DMS153 treated with DMSO at 0.1 percent for 48 hours (cell line): ENCODE measurements at regions not wholly inside any gene's neighbourhood (a gene's known extent, or its start where the extent isn't known, plus 50 kb on each side); places are given as distances from the start of the nearest gene placed in this dataset.

Source experiments
- DNase-seq: peaks from one replicate; lab custom pipeline; 2025; ENCODE audit not compliant: unreplicated experiment; lab: John Stamatoyannopoulos, UW

DNA sequence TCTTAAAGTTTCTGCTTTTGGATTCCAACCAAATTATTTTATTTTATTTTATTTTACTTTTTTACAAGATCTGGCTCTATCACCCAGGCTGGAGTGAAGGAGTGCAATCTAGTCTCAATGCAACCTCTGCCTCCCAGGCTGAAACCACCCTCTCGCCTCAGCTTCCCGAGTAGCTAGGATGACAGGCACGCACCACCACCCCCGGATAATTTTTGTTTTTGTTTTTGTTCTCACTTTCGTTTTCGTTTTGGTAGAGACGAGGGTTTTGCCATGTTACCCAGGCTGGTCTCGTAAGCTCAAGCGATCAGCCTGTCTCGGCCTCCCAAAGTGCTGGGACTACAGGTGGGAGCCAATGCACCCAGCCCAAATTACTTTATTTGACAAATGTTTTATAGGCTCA is 219.8 kb downstream of the ETS1 start:
- DNase-seq = no peak

DNA sequence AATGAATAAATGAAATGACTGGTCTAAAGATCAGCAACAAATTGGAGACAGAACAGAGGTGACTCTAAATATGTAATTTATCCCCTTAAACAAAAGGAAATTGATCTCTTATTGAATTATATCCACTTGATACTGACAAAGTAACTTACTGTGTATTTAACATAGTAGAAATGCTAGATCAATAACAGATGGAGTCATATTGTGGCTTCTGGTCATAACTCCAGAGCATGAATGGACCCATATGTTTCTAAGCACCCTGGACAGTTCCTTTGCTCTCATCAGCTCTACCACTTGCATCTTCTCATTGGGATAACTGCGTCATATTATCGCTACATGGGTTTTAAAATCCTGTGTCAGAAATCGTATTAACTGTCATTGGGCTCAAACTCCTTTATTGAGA is 222.3 kb downstream of the ETS1 start:
- no peak for DNase-seq

DNA sequence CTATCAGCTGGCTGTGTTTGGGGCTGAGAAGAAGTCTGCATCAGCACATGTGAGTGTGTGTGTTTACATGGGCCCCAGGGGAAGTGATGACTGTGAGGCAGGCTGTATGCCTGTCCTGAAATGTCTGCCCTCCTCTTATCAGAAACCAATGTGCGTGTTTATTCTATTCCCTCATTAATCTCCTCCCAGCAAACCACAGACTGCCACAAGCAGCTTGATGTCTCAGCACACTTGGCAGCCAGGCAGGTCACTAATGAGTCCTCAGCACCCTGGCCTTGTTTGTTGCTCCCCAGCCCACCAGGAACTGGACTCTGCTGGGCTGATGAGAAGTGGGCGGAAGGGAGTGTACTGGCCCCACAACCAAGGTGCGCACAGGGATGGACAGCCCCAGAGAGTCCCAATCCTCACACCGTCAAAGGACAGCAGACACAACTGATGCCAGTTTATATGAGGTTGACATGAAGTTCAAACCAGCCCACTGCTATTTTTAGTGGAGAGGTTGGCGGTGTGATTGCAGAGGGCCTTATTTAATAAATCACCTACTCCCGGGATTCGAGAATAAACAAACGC is 225.8 kb downstream of the ETS1 start:
- peak; percentile 94 for DNase-seq

DNA sequence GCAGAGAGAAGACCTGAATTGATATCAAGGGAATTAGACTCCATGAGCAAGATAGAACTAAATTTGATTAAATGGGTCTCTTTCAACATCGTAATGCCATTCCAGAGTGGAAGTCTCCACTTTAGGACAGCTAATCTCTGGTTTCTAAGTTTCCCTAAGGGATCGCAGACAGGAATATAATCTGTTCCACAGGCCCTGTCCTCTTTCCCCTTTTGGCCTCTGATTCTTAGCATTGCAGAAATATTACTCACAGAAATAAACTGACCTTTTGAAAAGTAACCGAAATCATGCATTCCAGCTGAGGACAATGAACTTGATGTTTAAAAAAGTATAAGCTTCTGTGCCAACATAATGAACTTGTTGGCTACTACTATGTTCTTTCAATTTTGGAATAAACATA is 227.8 kb downstream of the ETS1 start:
- DNase-seq = no peak

DNA sequence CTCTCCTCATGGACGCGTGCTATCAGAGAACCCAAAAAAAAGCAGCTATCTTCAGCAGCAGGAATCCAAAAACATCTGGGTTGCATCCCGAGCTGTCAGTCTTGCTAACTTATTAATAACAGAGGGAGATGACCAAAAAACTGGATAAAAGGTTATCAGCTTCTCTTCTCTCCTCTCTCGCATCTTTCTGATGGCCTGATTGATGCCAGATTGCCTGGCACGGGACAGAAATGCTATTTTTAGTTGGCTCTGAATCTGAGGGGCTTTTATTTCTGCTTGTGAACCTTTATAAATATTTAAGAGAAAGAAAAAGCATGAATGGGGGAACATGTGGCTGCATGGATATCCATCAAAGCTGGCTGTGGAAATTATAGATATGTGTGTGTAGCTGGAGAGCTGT is 230.3 kb downstream of the ETS1 start:
- no peak for DNase-seq

DNA sequence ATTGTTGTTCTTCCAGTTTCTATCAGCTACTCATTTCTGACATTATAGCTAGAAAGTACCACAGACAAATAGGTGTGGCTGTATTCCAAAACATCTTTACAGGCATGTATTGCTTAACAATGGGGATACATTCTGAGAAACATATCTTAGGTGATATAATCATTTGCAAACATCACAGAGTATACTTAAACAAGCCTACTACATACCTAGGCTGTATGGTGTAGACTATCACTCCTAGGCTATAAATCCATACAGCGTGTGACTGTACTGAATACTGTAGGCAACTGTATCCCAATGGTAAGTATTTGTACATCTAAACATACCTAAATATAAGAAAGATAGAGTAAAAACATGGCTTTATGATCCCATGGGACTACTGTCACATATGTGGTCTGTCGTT is 231.8 kb downstream of the ETS1 start:
- no peak for DNase-seq

DNA sequence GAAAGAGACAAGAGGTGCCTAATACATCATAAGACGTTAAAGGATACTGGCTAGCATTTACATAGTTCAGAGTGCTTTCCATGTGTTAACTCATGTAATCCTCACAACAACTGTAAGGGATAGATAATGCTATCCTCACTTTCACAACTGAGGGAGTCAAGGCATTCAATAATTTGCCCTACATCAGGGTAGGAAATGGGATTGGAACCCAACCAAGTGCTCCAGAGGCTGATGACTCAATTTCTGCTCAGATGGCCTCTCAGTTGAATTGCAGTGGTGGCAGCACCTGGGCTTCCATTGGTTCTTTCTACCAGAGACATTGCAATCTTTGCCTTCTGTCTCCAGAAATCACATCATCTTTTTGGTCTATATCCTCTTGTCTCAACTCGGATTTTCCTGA is 232.9 kb downstream of the ETS1 start:
- no peak for DNase-seq

DNA sequence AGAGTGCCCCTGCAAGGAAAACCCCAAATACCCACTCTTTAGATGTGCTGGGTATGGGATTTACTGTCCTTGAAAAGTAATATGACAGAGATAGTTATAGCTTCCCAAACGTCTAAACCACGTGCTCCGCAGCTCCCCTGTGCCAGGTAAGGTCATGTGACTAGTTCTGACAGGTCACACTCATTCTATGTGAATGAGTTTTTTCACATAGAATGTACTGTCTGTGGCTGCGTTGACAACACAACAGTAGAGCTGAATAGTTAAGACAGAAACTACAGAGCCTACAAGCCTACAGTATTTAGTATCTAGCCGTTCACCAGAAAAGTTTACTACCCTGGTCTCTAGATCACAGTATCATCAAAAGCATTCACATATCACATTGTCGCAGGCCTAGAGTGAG is 236.2 kb downstream of the ETS1 start:
- no peak for DNase-seq

DNA sequence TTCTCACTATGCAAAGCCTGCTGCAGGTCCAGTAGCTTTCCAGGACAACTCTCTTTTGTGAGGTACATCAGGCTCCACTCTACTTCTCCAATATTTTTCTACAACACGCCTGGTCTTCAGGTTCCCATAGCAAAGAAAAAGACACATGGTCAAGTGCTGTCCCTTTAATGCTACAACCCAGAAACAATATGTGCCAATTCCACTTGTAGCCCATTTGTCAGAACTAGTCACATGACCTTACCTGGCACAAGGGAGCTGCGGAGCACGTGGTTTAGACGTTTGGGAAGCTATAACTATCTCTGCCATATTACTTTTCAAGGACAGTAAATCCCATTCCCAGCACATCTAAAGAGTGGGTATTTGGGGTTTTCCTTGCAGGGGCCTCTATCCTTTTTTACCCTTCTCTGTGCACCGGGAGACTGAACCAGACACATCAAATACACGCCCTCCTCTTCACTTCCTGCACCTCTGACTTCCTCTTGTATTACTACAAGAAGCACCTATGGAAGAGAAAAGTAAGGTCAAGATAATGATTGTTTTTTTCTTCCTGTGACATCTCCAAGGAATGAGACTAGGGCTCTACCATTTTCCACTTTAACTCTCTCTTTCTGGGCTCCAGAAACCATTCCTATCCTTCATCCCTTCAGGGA is 237.6 kb downstream of the ETS1 start:
- DNase-seq = no peak

DNA sequence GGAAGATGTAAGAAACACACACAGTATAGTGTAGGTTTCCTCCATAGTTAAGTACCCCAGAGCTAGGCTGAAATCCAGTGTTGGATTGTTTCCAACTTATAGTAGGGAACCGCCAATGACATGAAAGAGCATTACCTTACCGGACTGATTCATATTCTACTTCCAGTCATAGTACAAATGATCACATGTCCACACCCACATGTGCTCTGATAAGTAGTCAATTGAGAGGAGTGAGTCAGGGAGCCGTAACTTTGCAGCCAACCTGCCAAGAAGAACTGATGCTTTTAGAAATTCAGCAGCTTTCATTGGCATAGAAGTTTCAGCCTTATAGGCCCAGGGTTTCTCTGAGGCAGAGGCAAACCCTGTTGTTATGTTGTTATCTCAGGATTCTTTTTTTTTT is 240.6 kb downstream of the ETS1 start:
- no peak for DNase-seq

DNA sequence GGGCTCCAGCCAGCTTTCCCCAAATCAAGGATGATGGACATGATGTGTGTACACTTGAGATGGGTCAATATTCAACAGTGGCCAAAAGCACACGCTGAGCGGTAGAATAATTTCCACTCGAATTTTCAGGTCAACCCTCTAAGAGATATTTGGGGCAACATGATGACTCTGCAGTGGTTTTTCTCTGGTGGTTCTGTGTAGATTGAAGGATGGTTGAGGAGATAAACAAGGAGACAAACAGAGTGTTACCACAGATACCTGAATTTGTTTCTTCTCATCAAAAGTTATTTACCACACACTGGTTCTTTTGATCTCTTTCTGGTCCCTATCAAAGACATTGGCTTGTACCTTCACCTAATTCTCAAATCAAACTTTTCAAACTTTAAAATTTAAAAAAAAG is 242.0 kb downstream of the ETS1 start:
- no peak for DNase-seq

DNA sequence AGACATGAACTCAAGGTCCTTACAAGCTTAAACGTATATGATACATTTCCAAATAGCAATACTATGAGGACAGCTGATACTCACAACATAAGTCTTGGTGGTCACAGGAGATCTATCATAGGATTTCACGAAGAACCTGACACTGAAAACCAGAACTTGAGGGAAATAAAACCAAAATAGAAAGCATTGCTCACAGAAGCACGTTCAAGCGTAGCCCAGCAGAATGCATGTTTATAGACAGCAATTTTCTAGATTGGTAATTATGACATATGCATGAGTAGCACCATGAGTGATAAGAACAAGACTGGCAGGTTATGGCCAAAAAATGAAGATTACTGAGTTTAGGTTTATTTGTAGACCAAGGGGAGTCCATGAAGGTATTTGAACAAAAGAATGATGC is 243.5 kb downstream of the ETS1 start:
- DNase-seq = no peak

DNA sequence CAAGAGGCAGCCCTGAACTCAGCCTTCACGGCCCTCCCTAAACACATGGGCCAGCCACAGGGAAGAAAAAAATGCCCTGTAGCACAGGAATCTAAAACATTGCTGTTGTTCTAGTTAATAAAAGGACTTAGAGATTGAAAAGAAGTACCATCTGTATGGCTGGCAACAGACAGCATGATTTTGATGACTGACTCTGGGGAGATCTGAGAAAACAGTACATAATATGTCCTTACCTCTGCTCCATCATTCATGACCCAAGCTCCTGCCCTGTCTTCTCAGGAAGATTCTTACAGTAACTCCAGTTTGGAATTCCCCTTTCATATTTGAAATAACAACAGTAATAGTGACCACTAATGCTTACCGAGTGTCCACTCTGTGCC is 244.2 kb downstream of the ETS1 start:
- DNase-seq = no peak

DNA sequence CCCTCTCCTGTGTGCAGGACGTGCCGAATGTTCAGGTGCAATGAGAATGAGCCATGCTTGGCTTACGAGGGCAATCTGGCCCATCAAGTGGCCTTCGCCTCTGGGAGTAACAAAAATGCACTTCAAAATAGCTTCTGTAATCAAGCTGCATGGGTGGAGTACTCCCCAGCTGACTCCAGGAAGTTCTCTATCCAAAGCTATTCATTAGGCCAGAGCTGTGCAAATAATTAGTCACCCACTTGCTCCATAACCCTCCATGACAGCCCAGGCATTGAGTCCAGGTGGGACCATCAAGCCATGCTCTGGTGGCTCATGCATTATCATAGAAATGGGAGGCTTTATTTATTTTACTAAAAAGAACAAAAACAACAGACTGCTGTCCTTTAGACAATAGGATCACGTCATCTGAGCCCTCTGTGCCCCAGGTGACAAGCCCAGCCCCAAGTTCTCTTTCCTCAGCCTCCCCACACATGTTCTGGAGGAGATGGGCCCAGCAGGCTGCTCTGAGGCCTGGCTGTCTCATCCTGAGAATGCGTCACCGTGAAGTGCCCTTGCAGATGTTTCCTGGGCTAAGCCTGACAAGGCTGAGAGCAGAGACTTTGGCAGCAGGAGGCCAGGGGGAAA is 244.7 kb downstream of the ETS1 start:
- DNase-seq = peak; percentile 100

DNA sequence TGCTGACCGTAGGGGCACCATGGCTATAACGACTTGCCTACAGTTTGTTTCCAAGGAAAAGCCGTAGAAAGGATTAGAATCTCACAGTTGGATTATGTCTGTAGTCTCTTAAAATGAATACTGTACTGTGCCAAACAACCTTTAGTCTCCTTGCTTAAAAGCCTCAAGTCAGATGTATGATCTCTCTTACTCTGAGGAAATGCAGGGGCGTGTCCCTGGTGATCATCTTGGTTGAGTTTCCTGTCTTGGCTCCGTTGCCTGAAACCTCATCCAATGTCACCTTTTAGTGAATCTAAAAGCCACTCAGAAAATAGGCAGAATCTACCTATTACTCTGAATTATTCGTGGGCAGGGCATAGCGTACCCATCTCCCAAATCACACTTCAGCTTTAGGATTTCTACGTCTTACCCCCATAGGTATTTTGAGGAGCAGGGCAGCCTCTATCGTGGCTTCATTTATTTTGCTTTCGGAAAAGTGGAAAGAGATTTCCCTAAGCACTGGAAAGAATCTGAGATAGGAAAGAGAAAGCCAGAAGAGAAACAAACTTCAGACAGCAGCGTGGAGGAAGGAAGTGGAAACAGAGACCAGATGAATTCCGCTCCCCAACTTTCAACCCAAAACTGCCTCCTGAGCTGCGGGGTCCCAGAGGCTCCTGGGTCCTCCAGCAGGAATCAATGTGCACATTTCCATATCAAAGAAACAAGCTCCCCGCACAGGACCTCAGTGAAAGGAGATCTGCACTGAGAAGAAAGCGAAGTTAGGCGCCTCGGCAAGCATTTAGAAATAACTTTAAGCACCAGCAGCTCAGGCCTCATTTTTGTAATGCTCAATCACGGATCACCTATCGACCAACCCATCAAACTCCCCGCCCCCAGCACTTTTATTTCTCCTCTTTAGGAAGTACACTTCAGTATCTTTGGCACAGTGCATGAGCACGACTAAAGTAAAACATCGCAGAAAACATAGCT is 245.8 kb downstream of the ETS1 start:
- no peak for DNase-seq

DNA sequence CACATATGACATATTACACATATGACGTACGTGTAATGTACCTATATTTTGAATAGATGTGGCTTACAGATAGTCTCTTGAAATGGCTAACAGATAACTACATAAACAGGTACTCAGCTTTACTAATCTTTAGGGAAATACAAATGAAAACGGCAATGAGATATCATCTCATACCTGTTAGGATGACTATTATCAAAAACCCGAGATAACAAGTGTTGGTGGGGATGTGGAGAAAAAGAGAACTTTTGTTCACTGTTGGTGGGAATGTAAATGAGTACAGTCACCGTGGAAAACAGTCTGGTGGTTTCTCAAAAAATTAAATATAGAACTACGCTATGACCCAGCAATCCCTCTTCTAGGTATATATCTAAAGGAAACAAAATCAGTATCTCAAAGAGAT is 247.6 kb downstream of the ETS1 start:
- no peak for DNase-seq

DNA sequence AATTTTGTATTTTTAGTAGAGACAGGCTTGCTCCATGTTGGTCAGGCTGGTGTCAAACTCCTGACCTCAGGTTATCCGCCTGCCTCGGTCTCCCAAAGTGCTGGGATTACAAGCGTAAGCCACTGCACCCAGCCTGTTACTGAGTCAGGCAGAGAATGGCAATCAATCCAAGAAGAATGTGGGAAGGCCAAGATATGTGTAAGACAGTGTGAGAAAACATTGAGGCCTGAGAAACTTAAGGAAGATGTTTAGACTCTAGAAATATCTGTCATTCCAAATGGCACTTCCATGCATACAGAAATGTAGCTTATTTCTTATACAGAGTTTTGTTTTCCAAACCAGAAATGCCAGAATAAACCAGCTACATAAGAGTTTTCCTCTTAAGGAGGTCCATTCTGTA is 248.5 kb downstream of the ETS1 start:
- no peak for DNase-seq

DNA sequence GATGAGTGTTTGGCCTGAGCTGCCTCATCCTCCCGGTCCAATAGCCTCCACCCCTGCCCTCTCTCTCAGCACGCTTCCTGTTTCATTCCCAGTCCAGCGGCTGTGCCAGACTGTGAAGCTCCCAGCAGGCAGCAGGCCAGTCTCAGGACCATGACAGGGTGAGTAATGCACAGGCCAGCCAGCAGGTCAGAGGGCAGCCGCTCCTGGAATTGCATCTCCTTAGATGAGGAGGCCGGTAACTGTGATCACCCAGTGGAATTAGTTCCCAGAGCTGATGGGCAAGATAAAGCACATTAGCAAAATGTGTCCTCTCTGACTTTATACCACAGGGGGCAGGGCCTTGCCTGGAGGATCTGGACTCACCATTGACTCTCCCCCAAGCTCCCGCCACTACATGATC is 251.2 kb downstream of the ETS1 start:
- no peak for DNase-seq

DNA sequence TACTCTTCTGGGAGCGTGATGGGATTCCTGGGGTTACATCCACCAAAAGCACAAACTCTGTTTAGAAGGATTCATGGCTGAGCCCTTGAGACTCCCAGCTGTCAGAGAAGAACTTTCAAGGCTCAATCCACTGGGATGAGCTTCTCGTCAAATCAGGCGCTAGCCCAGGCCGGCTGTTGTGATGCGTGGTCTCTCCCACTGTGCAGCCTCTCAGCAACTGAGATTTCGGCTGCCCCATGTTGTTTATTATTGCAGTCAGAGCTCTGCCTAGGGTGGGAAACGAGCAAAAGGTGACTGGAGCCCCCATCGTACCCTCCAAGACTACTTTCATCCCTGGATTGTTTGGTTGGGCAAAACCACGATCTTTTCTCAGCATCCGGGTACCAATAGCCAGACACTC is 251.6 kb downstream of the ETS1 start:
- DNase-seq = no peak

DNA sequence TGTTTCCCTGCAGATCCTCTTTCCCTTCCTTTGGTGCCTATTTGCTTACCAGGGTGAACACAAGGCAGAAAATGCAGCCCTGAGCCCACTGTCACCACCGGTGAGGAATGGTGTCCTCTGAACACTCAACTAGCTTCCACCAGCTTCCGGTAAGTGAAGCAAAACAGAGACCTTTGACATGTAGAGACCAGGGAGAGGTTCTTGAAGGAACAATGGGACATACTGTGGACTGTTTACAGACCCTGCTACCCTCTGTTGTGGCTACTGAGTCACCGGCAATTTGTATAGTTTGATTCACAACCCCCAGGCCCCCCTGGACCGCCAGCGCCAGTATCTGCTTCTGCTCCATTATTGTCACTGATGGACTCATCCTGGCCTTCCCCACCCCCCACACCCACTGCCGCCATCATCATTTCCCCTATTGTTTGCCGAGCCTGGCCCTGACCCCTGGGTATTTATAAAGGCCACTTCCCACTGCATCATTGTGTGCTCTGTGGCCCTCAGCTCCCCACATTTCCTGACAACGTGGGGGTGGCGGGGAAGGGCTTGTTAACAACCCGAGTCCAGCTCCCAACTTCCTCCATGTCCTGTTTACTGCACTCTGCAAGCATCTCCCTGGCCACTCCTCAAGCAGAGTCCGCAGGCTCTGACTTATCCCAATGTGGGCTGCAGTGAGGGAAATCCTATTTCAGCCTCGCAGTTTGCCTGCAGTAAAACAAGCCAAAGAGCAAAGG is 252.9 kb downstream of the ETS1 start:
- no peak for DNase-seq

DNA sequence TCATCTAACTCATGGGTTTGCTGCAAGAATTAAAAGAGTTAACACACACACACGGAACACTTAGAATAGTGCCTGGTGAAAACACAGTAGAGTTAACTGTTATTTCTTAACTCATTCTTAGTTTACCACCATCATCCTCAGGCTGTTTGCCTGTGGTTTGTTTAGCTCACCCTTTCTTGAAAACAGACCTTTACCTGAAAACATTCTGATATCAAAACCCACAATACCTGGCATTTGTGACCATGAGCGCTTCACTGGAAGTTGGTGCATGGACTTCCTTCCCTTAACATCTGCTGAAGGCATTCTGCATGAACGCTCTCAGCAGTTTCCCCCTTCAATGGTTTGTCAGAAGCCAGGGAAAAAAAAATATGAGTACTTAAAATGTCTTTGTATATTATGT is 256.0 kb downstream of the ETS1 start:
- no peak for DNase-seq
